ENCODE measurements at regions not wholly inside any gene's neighbourhood (a gene's known extent, or its start where the extent isn't known, plus 50 kb on each side); places are given as distances from the start of the nearest gene placed in this dataset.

GRCh38 chr3:84440291-84440690, 518.5 kb upstream of the CADM2 start:
- no peak for TF ChIP-seq CTCF (IDR thresholded peaks at IDR 0.05)
- no peak for TF ChIP-seq POLR2A (IDR thresholded peaks at IDR 0.05)
- TF ChIP-seq EP300 (IDR thresholded peaks at IDR 0.05): no peak
